HepG2 (cell line): ENCODE measurements at regions not wholly inside any gene's neighbourhood (a gene's known extent, or its start where the extent isn't known, plus 50 kb on each side); places are given as distances from the start of the nearest gene placed in this dataset.

Experiments used
- ATAC-seq: fragments of 200-7000 bp; cut with Tn5 transposase; 3 replicates; pipeline ENCODE4 v1.9.1; 2020; ENCODE audit warnings: mild to moderate bottlenecking, moderate library complexity
- BruUV-seq: library from RNA; stranded (reverse); fragments of 400-500 nt; replicated peaks from 2 replicates; lab custom pipeline; 2021; lab: Mats Ljungman, UMichigan
- CTCF ChIA-PET: fragments of 300-600 bp; formaldehyde crosslinking; extraction: SDS; loops from one replicate; lab custom pipeline; 2021; ENCODE audit warnings: low total read pairs, inconsistent platforms, low intra/inter-chr PET ratio; lab: Yijun Ruan, JAX
- POLR2A ChIA-PET: fragments of 350-600 bp; sonication (Branson Sonifier 250); formaldehyde crosslinking; loops from one replicate; lab custom pipeline; 2020; ENCODE audit warnings: antibody characterized with exemption, inconsistent platforms; lab: Yijun Ruan, JAX
- DNase-seq: peaks from one replicate; pipeline ENCODE4 v3.0.0-alpha.2; 2015; ENCODE audit warnings: low spot score
- FAIRE-seq: peaks from 3 replicates; lab custom pipeline; 2011; peaks lifted over from hg19 to GRCh38; lab: Jason Lieb, UNC
- H2AFZ ChIP-seq: one replicate; pipeline ENCODE4 v1.6.1; 2011; ENCODE audit warnings: low read length, inconsistent platforms
- H3K27ac ChIP-seq: fragments of 300-600 bp; 3 replicates; pipeline ENCODE4 v1.8.0; 2011; ENCODE audit warnings: mixed run types, mild to moderate bottlenecking, mixed read lengths, low read length, inconsistent platforms; ENCODE audit not compliant: insufficient read depth; ENCODE audit errors: extremely low read length
- H3K27me3 ChIP-seq, 2 experiments: fragments of 200-600 bp in 1 of 2; 2 replicates in 1 of 2; 3 replicates in 1 of 2; pipeline versions ENCODE4 v1.6.0 to v1.8.0; 2011; ENCODE audit warnings: low read length in 2 of 2, mild to moderate bottlenecking in 2 of 2, moderate library complexity in 2 of 2, inconsistent platforms in 1 of 2; ENCODE audit not compliant: insufficient read depth in 2 of 2, control insufficient read depth in 1 of 2
- H3K36me3 ChIP-seq, 2 experiments: fragments of 200-600 bp in 1 of 2; replicated peaks in 1 of 2; 2 replicates in 1 of 2; 3 replicates in 1 of 2; pipeline versions ENCODE4 v1.5.1 to v1.8.0; 2011; ENCODE audit warnings: low read length in 2 of 2, inconsistent platforms in 1 of 2; ENCODE audit not compliant: insufficient read depth in 2 of 2, control insufficient read depth in 1 of 2
- H3K4me1 ChIP-seq: 2 replicates; pipeline ENCODE4 v1.5.1; 2012; ENCODE audit warnings: low read length, inconsistent platforms; ENCODE audit not compliant: insufficient read depth
- H3K4me2 ChIP-seq: 2 replicates; pipeline ENCODE4 v1.6.0; 2011; ENCODE audit warnings: low read depth, low read length, inconsistent platforms
- H3K4me3 ChIP-seq, 3 experiments: fragments of 200-600 bp in 1 of 3; sonication (generic), shearing (Covaris generic) in 1 of 3; replicated peaks in 1 of 3; 2 replicates each; pipeline ENCODE4 v1.5.1; 2011 to 2016; ENCODE audit warnings: low read length in 3 of 3, inconsistent platforms in 2 of 3, low read depth in 2 of 3, mild to moderate bottlenecking in 2 of 3, control low read depth in 1 of 3, mixed read lengths in 1 of 3; ENCODE audit not compliant: insufficient read depth in 1 of 3
- H3K79me2 ChIP-seq: one replicate; pipeline ENCODE4 v1.6.1; 2011; ENCODE audit warnings: low read length, inconsistent platforms; ENCODE audit not compliant: insufficient read depth
- H3K9ac ChIP-seq: 2 replicates; pipeline ENCODE4 v1.6.0; 2011; ENCODE audit warnings: mild to moderate bottlenecking, low read depth, low read length, inconsistent platforms; ENCODE audit not compliant: insufficient read depth
- H3K9me3 ChIP-seq: 2 replicates; pipeline ENCODE4 v1.5.1; 2012; ENCODE audit warnings: mild to moderate bottlenecking, low read length
- H4K20me1 ChIP-seq: 2 replicates; pipeline ENCODE4 v1.6.0; 2011; ENCODE audit warnings: inconsistent platforms, mild to moderate bottlenecking, low read length, moderate library complexity; ENCODE audit not compliant: insufficient read depth
- CREBL2 ChIP-seq: sonication (generic); formaldehyde crosslinking; IDR thresholded peaks from 2 replicates; pipeline ENCODE4 v1.8.1; 2023; ENCODE audit warnings: missing genetic modification reagents, mild to moderate bottlenecking, borderline replicate concordance
- DNMT3B ChIP-seq: conservative IDR thresholded peaks from 2 replicates; pipeline ENCODE4 v1.6.1; 2016; ENCODE audit warnings: missing biosample characterization, control low read depth
- FUBP1 ChIP-seq: sonication (generic); formaldehyde crosslinking; IDR thresholded peaks from 2 replicates; pipeline ENCODE4 v1.5.1; 2020; ENCODE audit warnings: missing genetic modification reagents, mild to moderate bottlenecking, borderline replicate concordance
- HBP1 ChIP-seq: IDR thresholded peaks from 2 replicates; pipeline ENCODE4 v1.6.1; 2016; ENCODE audit warnings: low read depth, control low read depth
- HNRNPH1 ChIP-seq: fragments of 200-400 bp; formaldehyde crosslinking; optimal IDR thresholded peaks from 2 replicates; pipeline ENCODE3; 2017; ENCODE audit warnings: mild to moderate bottlenecking, low read depth, low read length
- KAT8 ChIP-seq: IDR thresholded peaks from 2 replicates; pipeline ENCODE4 v1.6.1; 2016; ENCODE audit warnings: missing genetic modification reagents, missing compliant biosample characterization
- MLLT10 ChIP-seq: sonication (generic); formaldehyde crosslinking; IDR thresholded peaks from 2 replicates; pipeline ENCODE4 v1.4.0; 2020; ENCODE audit warnings: missing genetic modification reagents
- PAXIP1 ChIP-seq: sonication (generic); formaldehyde crosslinking; conservative IDR thresholded peaks from 2 replicates; pipeline ENCODE4 v1.4.0; 2020; ENCODE audit warnings: mild to moderate bottlenecking, missing genetic modification reagents, moderate library complexity
- PLRG1 ChIP-seq: fragments of 450-650 bp; conservative IDR thresholded peaks from 2 replicates; pipeline ENCODE4 v1.6.1; 2016
- RXRA ChIP-seq: sonication (generic); formaldehyde crosslinking; IDR thresholded peaks from 2 replicates; pipeline ENCODE4 v1.5.1; 2020; ENCODE audit warnings: missing genetic modification reagents
- SETDB1 ChIP-seq: sonication (generic); formaldehyde crosslinking; IDR thresholded peaks from 2 replicates; pipeline ENCODE4 v1.5.1; 2020; ENCODE audit warnings: missing genetic modification reagents, mild to moderate bottlenecking, borderline replicate concordance
- THAP7 ChIP-seq: sonication (generic); formaldehyde crosslinking; IDR thresholded peaks from 2 replicates; pipeline ENCODE4 v1.8.1; 2023; ENCODE audit warnings: mild to moderate bottlenecking, missing genetic modification reagents
- XRCC5 ChIP-seq: fragments of 200-400 bp; formaldehyde crosslinking; optimal IDR thresholded peaks from 2 replicates; pipeline ENCODE3; 2017; ENCODE audit warnings: mild to moderate bottlenecking, low read length
- ZFP1 ChIP-seq: IDR thresholded peaks from 2 replicates; pipeline ENCODE4 v1.6.1; 2016
- ZNF20 ChIP-seq: sonication (generic); formaldehyde crosslinking; IDR thresholded peaks from 2 replicates; pipeline ENCODE4 v1.4.0; 2020; ENCODE audit warnings: mild to moderate bottlenecking, moderate library complexity, missing genetic modification reagents
- ZNF367 ChIP-seq: sonication (generic); formaldehyde crosslinking; IDR thresholded peaks from 2 replicates; pipeline ENCODE4 v1.4.0; 2020; ENCODE audit warnings: missing genetic modification reagents, borderline replicate concordance
- ZNF432 ChIP-seq: sonication (generic); formaldehyde crosslinking; IDR thresholded peaks from 2 replicates; pipeline ENCODE4 v1.5.0; 2020; ENCODE audit warnings: missing genetic modification reagents, mild to moderate bottlenecking, borderline replicate concordance
- WGBS: methylation state at CpG from one replicate; pipeline ENCODE4 v1.1.6; 2017; ENCODE audit warnings: low lambda C conversion rate; 5-methylcytosine and 5-hydroxymethylcytosine counted together
- in situ Hi-C: cut with HindIII; loops from 2 replicates; pipeline ENCODE4 v1.10.0; 2017; ENCODE audit warnings: low pct_unique_long_range_greater_than_20kb; ENCODE audit not compliant: extremely low pct_ligation_motif_present
- intact Hi-C: fragments of 100-400 bp; cut with micrococcal nuclease; formaldehyde crosslinking; loops from one replicate; pipeline ENCODE4 v1.10.0; 2022; ENCODE audit not compliant: unreplicated experiment

GRCh38 chr12:131591714-131592709 is 118.9 kb upstream of the SFSWAP start:
- CTCF ChIA-PET = no interaction called here
- DNase-seq = no peak
- POLR2A ChIA-PET = no interaction called here
- Histone ChIP-seq H3K4me1 (no peaks in the 10 kb centered on the region), H4K20me1 (no peaks in the 10 kb centered on the region), H3K27ac (no peak overlapping the region), H3K36me3 (no peaks in the 10 kb centered on the region), H3K9me3 (no peaks in the 10 kb centered on the region)
- WGBS = 54% methylated on average over 21 of the region's 42 CpGs
- no peak for FAIRE-seq
- BruUV-seq = no TSS peak
- no peak; the same call in 2 of the 3 replicates for ATAC-seq
- TF ChIP-seq ZNF367 (CRISPR knock-in tag) (no peak), KAT8 (CRISPR knock-in tag) (no peak), HBP1 (no peak), SETDB1 (CRISPR knock-in tag) (no peak), PAXIP1 (CRISPR knock-in tag) (no peak), MLLT10 (no peak), THAP7 (CRISPR knock-in tag) (no peak), HNRNPH1 (no peak), PLRG1 (no peak), ZNF20 (CRISPR knock-in tag) (no peak), CREBL2 (CRISPR knock-in tag) (no peak), ZFP1 (CRISPR knock-in tag) (no peak), DNMT3B (CRISPR knock-in tag) (no peak), FUBP1 (CRISPR knock-in tag) (no peak), RXRA (CRISPR knock-in tag) (no peak), ZNF432 (no peak), XRCC5 (no peak)
- TF ChIP-seq, all 625 proteins: peak for 0
- intact Hi-C loops (no loop called here), in situ Hi-C loops (no loop called here)
- H3K9ac ChIP-seq = no peak overlapping the region
- H3K4me3 ChIP-seq = no peak overlapping the region
- H3K27me3 ChIP-seq = peaks cover 3 to 19% of the 10 kb centered on the region in 2 experiments; a peak in 4 of 5 replicates
- H2AFZ ChIP-seq = no peak overlapping the region
- no peak overlapping the region for H3K4me2 ChIP-seq
- no peaks in the 10 kb centered on the region for H3K79me2 ChIP-seq
